ENCODE measurements at regions not wholly inside any gene's neighbourhood (a gene's known extent, or its start where the extent isn't known, plus 50 kb on each side); places are given as distances from the start of the nearest gene placed in this dataset.
"Not testable (repeated sequence)": the region's sequence is repeated elsewhere in the genome, so short reads cannot be mapped to it uniquely, and the experiment has no call there.

GRCh38 chr5:25701936-25702335, 1057.2 kb upstream of the CDH10 start:
- H3K4me3 ChIP-seq (ENCODE audit: low read depth, low read length): no peak overlapping the region
- no peak for TF ChIP-seq CTCF (IDR thresholded peaks at IDR 0.05; ENCODE audit: borderline replicate concordance, insufficient read depth, low read depth, low read length)

GRCh38 chr5:25694801-25695200, 1050.0 kb upstream of the CDH10 start:
- no peak overlapping the region for H3K4me3 ChIP-seq (ENCODE audit: low read depth, low read length)
- no peak for TF ChIP-seq CTCF (IDR thresholded peaks at IDR 0.05; ENCODE audit: borderline replicate concordance, insufficient read depth, low read depth, low read length)

- no peak for TF ChIP-seq CTCF (IDR thresholded peaks at IDR 0.05; ENCODE audit: borderline replicate concordance, insufficient read depth, low read depth, low read length)
- no peak overlapping the region for H3K4me3 ChIP-seq (ENCODE audit: low read depth, low read length)
These were observed 1043.4 kb upstream of the CDH10 start for GRCh38 chr5:25688156-25688555.

- H3K4me3 ChIP-seq (ENCODE audit: low read depth, low read length): no peak overlapping the region
- no peak for TF ChIP-seq CTCF (IDR thresholded peaks at IDR 0.05; ENCODE audit: borderline replicate concordance, insufficient read depth, low read depth, low read length)
These were observed 1025.0 kb upstream of the CDH10 start for GRCh38 chr5:25669645-25670401.

- no peak for TF ChIP-seq CTCF (IDR thresholded peaks at IDR 0.05; ENCODE audit: borderline replicate concordance, insufficient read depth, low read depth, low read length)
- no peak overlapping the region for H3K4me3 ChIP-seq (ENCODE audit: low read depth, low read length)
These were observed 1017.8 kb upstream of the CDH10 start for GRCh38 chr5:25662610-25663009.

- not testable (repeated sequence) for H3K4me3 ChIP-seq (ENCODE audit: low read depth, low read length)
These were observed 1005.5 kb upstream of the CDH10 start for GRCh38 chr5:25650316-25650715.

GRCh38 chr5:25649628-25650265, 1005.0 kb upstream of the CDH10 start:
- no peak for TF ChIP-seq CTCF (IDR thresholded peaks at IDR 0.05; ENCODE audit: borderline replicate concordance, insufficient read depth, low read depth, low read length)
- no peak overlapping the region for H3K4me3 ChIP-seq (ENCODE audit: low read depth, low read length)

Data from GM12875 (cell line).